ENCODE measurements at regions not wholly inside any gene's neighbourhood (a gene's known extent, or its start where the extent isn't known, plus 50 kb on each side); places are given as distances from the start of the nearest gene placed in this dataset.

DNA sequence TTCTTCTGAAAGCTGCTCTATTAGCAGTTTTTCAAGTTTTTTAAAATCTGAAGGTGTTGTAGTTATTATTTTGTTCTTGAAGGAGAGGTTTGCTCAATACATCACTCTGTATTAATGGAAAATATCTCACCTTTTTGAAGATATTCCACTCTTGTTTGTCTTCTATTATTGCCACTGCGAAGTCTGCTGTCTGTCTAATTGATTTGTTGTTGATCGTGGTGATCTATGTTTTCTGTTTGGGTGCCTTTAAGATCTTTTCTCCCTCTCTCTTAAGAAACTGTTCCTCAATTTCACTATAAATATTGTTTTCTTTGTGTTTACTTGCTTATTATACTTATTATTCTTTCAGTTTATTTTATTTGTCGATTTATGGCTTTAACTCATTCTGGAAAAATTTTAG is 64.9 kb upstream of the FZD8 start:
- 100% methylated on average over 2 of the region's 3 CpGs; no CpG with 5 or more reads in 1 of the 2 experiments for WGBS, 2 experiments
- Histone ChIP-seq H3K4me1 (ENCODE audit: control insufficient read depth, insufficient read depth, low read length) (no peaks in the 10 kb centered on the region), H3K4me3 (ENCODE audit: insufficient read depth, low read depth, low read length) (no peak overlapping the region), H3K27me3 (ENCODE audit: control insufficient read depth, insufficient read depth, low read length, poor library complexity, severe bottlenecking) (no peaks in the 10 kb centered on the region), H3K36me3 (ENCODE audit: control insufficient read depth, insufficient read depth, low read length) (no peaks in the 10 kb centered on the region), H3K9me3 (ENCODE audit: control insufficient read depth, low read length) (no peaks in the 10 kb centered on the region), H3K27ac (ENCODE audit: insufficient read depth, low read depth, low read length, poor library complexity, severe bottlenecking) (no peak overlapping the region)

DNA sequence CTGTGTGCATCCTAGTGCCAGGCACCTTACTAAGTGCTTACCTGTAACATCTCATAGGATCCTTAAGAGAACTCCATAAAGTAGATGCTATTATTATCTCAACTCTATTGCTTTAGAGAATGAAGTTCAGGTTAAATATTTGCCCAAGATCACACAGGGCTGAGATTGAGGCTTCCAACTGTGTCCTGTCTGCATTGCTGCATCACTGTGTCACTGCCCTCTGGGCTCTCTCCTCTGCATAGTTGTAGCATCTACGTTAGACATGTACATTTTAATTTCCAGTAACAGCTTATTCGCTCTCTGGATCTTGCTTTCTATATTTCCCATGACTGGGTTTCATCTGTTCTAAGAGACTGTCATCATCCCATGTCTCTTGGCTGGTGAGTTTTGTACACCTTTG is 63.6 kb upstream of the FZD8 start:
- WGBS, 2 experiments = 90 to 93% methylated on average over 2 of the region's 2 CpGs
- H3K36me3 ChIP-seq (ENCODE audit: control insufficient read depth, insufficient read depth, low read length) = no peaks in the 10 kb centered on the region
- H3K9me3 ChIP-seq (ENCODE audit: control insufficient read depth, low read length) = no peaks in the 10 kb centered on the region
- H3K27me3 ChIP-seq (ENCODE audit: control insufficient read depth, insufficient read depth, low read length, poor library complexity, severe bottlenecking) = no peaks in the 10 kb centered on the region
- H3K4me3 ChIP-seq (ENCODE audit: insufficient read depth, low read depth, low read length) = no peak overlapping the region
- no peaks in the 10 kb centered on the region for H3K4me1 ChIP-seq (ENCODE audit: control insufficient read depth, insufficient read depth, low read length)
- no peak overlapping the region for H3K27ac ChIP-seq (ENCODE audit: insufficient read depth, low read depth, low read length, poor library complexity, severe bottlenecking)

GRCh38 chr10:35705051-35705450 is 63.0 kb upstream of the FZD8 start:
- Histone ChIP-seq H3K27ac (ENCODE audit: insufficient read depth, low read depth, low read length, poor library complexity, severe bottlenecking) (no peak overlapping the region), H3K36me3 (ENCODE audit: control insufficient read depth, insufficient read depth, low read length) (no peaks in the 10 kb centered on the region), H3K4me3 (ENCODE audit: insufficient read depth, low read depth, low read length) (no peak overlapping the region), H3K4me1 (ENCODE audit: control insufficient read depth, insufficient read depth, low read length) (no peaks in the 10 kb centered on the region), H3K9me3 (ENCODE audit: control insufficient read depth, low read length) (no peaks in the 10 kb centered on the region), H3K27me3 (ENCODE audit: control insufficient read depth, insufficient read depth, low read length, poor library complexity, severe bottlenecking) (no peaks in the 10 kb centered on the region)
- WGBS, 2 experiments = 84 to 86% methylated on average over 5 of the region's 5 CpGs

DNA sequence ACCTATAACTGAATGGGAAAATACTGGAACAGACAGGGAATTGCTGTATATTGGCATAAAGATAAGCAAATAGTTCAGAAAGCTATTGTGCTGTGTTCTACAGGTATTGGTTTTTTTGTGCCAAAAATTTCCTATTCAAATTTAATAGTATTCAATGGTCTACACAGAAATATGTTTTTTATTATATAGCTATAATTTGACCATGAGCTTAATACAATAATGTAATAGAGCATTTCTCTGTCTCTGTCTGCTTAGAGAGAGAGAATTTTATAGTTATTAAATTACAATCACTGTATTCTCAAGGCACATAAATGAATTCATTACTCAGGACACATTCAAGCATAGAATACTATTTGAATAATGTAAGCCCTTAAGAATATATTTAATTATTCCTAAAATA is 62.3 kb upstream of the FZD8 start:
- Histone ChIP-seq H3K4me3 (ENCODE audit: insufficient read depth, low read depth, low read length) (no peak overlapping the region), H3K27me3 (ENCODE audit: control insufficient read depth, insufficient read depth, low read length, poor library complexity, severe bottlenecking) (no peaks in the 10 kb centered on the region), H3K36me3 (ENCODE audit: control insufficient read depth, insufficient read depth, low read length) (no peaks in the 10 kb centered on the region), H3K4me1 (ENCODE audit: control insufficient read depth, insufficient read depth, low read length) (no peaks in the 10 kb centered on the region), H3K27ac (ENCODE audit: insufficient read depth, low read depth, low read length, poor library complexity, severe bottlenecking) (no peak overlapping the region), H3K9me3 (ENCODE audit: control insufficient read depth, low read length) (no peaks in the 10 kb centered on the region)

DNA sequence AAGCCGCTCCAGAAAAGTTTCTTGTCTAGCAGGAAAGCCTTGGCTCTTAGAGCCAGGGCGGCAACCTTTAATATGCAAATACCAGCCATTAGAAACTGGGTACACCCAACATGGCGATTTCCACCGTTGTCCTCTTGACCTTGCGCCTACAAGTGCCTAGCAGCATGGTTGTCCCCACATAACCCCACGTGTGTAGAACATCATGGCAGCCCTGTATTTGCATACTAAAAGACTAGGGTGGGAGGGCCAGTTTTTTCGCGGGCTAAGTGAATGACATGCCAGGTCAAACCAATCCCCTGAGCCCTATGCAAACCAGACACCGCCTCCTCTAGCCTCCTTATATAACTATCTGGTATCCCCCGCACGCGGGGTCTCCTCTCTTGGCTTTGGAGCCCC is 58.4 kb upstream of the FZD8 start:
- Histone ChIP-seq H3K27me3 (ENCODE audit: control insufficient read depth, insufficient read depth, low read length, poor library complexity, severe bottlenecking) (no peaks in the 10 kb centered on the region), H3K27ac (ENCODE audit: insufficient read depth, low read depth, low read length, poor library complexity, severe bottlenecking) (no peak overlapping the region), H3K4me1 (ENCODE audit: control insufficient read depth, insufficient read depth, low read length) (peaks cover 3% of the 10 kb centered on the region), H3K9me3 (ENCODE audit: control insufficient read depth, low read length) (no peaks in the 10 kb centered on the region), H3K36me3 (ENCODE audit: control insufficient read depth, insufficient read depth, low read length) (no peaks in the 10 kb centered on the region), H3K4me3 (ENCODE audit: insufficient read depth, low read depth, low read length) (no peak overlapping the region)
- 74 to 75% methylated on average over 12 of the region's 12 CpGs for WGBS, 2 experiments

DNA sequence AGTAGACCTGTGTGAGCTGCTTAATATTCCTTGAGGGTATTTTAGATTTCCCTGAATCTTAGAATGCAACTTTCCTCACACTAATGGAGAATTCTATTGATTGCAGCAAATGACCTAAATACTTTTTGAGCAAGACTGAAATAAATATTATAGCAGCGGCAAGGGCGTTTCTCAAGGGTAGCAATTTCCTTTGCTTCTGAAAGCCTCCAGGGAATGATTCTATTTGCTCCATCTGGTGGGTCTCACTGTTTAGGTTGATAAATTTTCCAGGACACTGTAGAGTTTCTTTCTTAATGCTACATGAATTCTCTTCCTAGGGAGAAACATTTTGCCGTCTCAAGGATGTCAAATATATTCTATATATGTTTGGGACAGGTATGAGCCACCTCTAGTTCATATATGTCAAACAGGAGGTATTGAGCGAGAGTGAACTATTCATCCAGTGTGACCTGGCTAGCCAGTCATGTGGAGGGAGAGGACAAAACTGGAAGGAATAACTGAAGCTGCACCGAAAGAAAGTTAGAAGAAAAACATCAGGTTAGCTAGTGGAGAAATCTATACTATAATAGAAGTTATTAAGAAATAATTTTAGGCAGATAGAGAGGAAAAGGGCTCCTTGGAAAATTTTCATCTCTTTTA is 57.9 kb upstream of the FZD8 start:
- Histone ChIP-seq H3K9me3 (ENCODE audit: control insufficient read depth, low read length) (no peaks in the 10 kb centered on the region), H3K4me3 (ENCODE audit: insufficient read depth, low read depth, low read length) (no peak overlapping the region), H3K27me3 (ENCODE audit: control insufficient read depth, insufficient read depth, low read length, poor library complexity, severe bottlenecking) (no peaks in the 10 kb centered on the region), H3K4me1 (ENCODE audit: control insufficient read depth, insufficient read depth, low read length) (peaks cover 3% of the 10 kb centered on the region), H3K36me3 (ENCODE audit: control insufficient read depth, insufficient read depth, low read length) (no peaks in the 10 kb centered on the region), H3K27ac (ENCODE audit: insufficient read depth, low read depth, low read length, poor library complexity, severe bottlenecking) (no peak overlapping the region)
- 94 to 97% methylated on average over 5 of the region's 5 CpGs for WGBS, 2 experiments

DNA sequence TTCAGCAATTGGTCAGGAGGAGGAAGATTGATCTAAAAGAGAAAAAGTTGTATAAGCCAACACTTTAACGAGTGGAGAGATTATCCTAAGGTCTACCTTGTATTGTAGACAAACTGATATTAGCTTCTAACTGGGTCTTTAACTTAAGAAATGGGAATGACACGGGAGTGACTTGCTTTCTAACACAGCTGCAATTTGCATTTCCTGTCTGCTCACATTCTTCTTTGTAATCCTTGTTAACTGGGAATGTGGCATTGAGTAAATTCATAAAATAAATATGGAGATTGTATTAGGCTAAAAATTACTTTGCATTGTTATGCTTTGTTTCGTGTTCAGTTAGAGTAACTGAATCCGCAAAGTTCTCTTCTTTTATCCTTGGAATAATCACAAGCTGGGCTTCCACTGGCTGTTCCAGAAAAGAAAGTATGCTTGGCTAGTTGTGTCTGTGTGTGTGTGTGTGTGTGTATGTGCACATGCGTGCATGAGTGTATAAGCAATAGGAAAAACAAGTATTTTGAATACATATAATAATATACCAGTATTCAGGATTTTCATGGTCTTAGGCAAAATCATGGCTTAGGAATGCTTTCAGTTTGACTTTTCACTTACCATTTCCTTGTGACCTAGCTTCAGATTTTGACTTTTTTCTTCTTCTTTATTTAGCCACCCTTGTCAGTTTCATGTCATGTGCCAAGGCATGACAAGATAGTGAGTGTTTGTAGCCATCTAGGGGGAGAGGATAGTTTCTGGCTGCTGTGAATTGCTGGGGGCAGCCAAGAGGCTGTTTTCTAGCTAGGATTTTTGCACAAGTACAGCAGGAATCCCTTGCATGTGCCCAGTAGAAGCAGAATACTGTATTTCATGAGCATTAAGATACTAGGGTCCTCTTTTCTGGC is 54.5 kb upstream of the FZD8 start:
- WGBS, 2 experiments = 71% methylated on average over 4 of the region's 5 CpGs
- H3K27ac ChIP-seq (ENCODE audit: insufficient read depth, low read depth, low read length, poor library complexity, severe bottlenecking) = no peak overlapping the region
- H3K4me1 ChIP-seq (ENCODE audit: control insufficient read depth, insufficient read depth, low read length) = peaks cover 10% of the 10 kb centered on the region
- H3K36me3 ChIP-seq (ENCODE audit: control insufficient read depth, insufficient read depth, low read length) = no peaks in the 10 kb centered on the region
- H3K4me3 ChIP-seq (ENCODE audit: insufficient read depth, low read depth, low read length) = no peak overlapping the region
- peaks cover 9% of the 10 kb centered on the region for H3K27me3 ChIP-seq (ENCODE audit: control insufficient read depth, insufficient read depth, low read length, poor library complexity, severe bottlenecking)
- H3K9me3 ChIP-seq (ENCODE audit: control insufficient read depth, low read length) = no peaks in the 10 kb centered on the region

- H3K9me3 ChIP-seq (ENCODE audit: control insufficient read depth, low read length) = no peaks in the 10 kb centered on the region
- H3K4me1 ChIP-seq (ENCODE audit: control insufficient read depth, insufficient read depth, low read length) = peaks cover 11% of the 10 kb centered on the region
- 87 to 94% methylated on average over 6 of the region's 6 CpGs for WGBS, 2 experiments
- peaks cover 23% of the 10 kb centered on the region for H3K27me3 ChIP-seq (ENCODE audit: control insufficient read depth, insufficient read depth, low read length, poor library complexity, severe bottlenecking)
- H3K36me3 ChIP-seq (ENCODE audit: control insufficient read depth, insufficient read depth, low read length) = no peaks in the 10 kb centered on the region
- no peak overlapping the region for H3K27ac ChIP-seq (ENCODE audit: insufficient read depth, low read depth, low read length, poor library complexity, severe bottlenecking)
- no peak overlapping the region for H3K4me3 ChIP-seq (ENCODE audit: insufficient read depth, low read depth, low read length)
Observed at GRCh38 chr10:35693800-35694199, 51.7 kb upstream of the FZD8 start.

All from ectodermal cell (in vitro differentiated cells).